CD4-positive, alpha-beta memory T cell (primary cell): ENCODE measurements at regions not wholly inside any gene's neighbourhood (a gene's known extent, or its start where the extent isn't known, plus 50 kb on each side); places are given as distances from the start of the nearest gene placed in this dataset.

Source experiments
- CTCF ChIA-PET: fragments of 350-600 bp; sonication (Branson Sonifier 250); formaldehyde crosslinking; loops from one replicate; lab custom pipeline; 2021; ENCODE audit warnings: inconsistent platforms; ENCODE audit not compliant: partially characterized antibody; lab: Charles Lee
- POLR2A ChIA-PET: fragments of 350-600 bp; sonication (Branson Sonifier 250); formaldehyde crosslinking; loops from one replicate; lab custom pipeline; 2021; ENCODE audit not compliant: partially characterized antibody; lab: Charles Lee
- DNase-seq, 5 donors: peaks; one replicate each; pipeline versions ENCODE4 v3.0.0 to v3.0.0-alpha.2; 2020 to 2022; ENCODE audit warnings: mixed read lengths in 1 of 5
- H3K27ac ChIP-seq: one replicate; pipeline ENCODE4 v1.7.0; 2013; ENCODE audit warnings: low read depth, low read length
- H3K27me3 ChIP-seq: 2 replicates; pipeline ENCODE4 v1.7.0; 2013; ENCODE audit warnings: mild to moderate bottlenecking, low read length, moderate library complexity; ENCODE audit not compliant: insufficient read depth
- H3K36me3 ChIP-seq: 2 replicates; pipeline ENCODE4 v1.7.0; 2013; ENCODE audit warnings: mild to moderate bottlenecking, low read length, moderate library complexity; ENCODE audit not compliant: insufficient read depth
- H3K4me1 ChIP-seq: 2 replicates; pipeline ENCODE4 v1.7.0; 2013; ENCODE audit warnings: mild to moderate bottlenecking, low read length, moderate library complexity; ENCODE audit not compliant: insufficient read depth
- H3K4me3 ChIP-seq, 2 donors: one replicate each; pipeline ENCODE4 v1.7.0; 2013; ENCODE audit warnings: low read length in 2 of 2, mild to moderate bottlenecking in 1 of 2
- H3K9me3 ChIP-seq, 2 donors: one replicate each; pipeline ENCODE4 v1.7.0; 2013; ENCODE audit warnings: low read length in 2 of 2, control low read depth in 1 of 2; ENCODE audit not compliant: control insufficient read depth in 1 of 2
- H3K27ac Mint-ChIP-seq, 7 donors: one replicate each; pipeline ENCODE4 v1.8.0; 2020 to 2021; ENCODE audit warnings: mixed read lengths in 7 of 7, mild to moderate bottlenecking in 6 of 7, inconsistent platforms in 3 of 7, moderate library complexity in 3 of 7
- H3K27me3 Mint-ChIP-seq, 2 donors: one replicate each; pipeline ENCODE4 v1.8.0; 2020 to 2021; ENCODE audit warnings: mixed read lengths in 2 of 2
- H3K36me3 Mint-ChIP-seq, 2 donors: one replicate each; pipeline ENCODE4 v1.8.0; 2020 to 2021; ENCODE audit warnings: mixed read lengths in 2 of 2, inconsistent platforms in 1 of 2, mild to moderate bottlenecking in 1 of 2
- H3K4me1 Mint-ChIP-seq, 4 donors: one replicate each; pipeline ENCODE4 v1.8.0; 2020 to 2021; ENCODE audit warnings: mixed read lengths in 4 of 4, mild to moderate bottlenecking in 1 of 4
- H3K4me3 Mint-ChIP-seq, 8 donors: one replicate each; pipeline ENCODE4 v1.8.0; 2020 to 2021; ENCODE audit warnings: mixed read lengths in 8 of 8, mild to moderate bottlenecking in 7 of 8, moderate library complexity in 6 of 8, inconsistent platforms in 3 of 8
- H3K9me3 Mint-ChIP-seq, 8 donors: one replicate each; pipeline ENCODE4 v1.8.0; 2020 to 2021; ENCODE audit warnings: mixed read lengths in 8 of 8, mild to moderate bottlenecking in 5 of 8, inconsistent platforms in 3 of 8, moderate library complexity in 1 of 8
- intact Hi-C: fragments of 100-400 bp; cut with micrococcal nuclease; formaldehyde crosslinking; loops from one replicate; pipeline ENCODE4 v1.15.1; 2023

DNA sequence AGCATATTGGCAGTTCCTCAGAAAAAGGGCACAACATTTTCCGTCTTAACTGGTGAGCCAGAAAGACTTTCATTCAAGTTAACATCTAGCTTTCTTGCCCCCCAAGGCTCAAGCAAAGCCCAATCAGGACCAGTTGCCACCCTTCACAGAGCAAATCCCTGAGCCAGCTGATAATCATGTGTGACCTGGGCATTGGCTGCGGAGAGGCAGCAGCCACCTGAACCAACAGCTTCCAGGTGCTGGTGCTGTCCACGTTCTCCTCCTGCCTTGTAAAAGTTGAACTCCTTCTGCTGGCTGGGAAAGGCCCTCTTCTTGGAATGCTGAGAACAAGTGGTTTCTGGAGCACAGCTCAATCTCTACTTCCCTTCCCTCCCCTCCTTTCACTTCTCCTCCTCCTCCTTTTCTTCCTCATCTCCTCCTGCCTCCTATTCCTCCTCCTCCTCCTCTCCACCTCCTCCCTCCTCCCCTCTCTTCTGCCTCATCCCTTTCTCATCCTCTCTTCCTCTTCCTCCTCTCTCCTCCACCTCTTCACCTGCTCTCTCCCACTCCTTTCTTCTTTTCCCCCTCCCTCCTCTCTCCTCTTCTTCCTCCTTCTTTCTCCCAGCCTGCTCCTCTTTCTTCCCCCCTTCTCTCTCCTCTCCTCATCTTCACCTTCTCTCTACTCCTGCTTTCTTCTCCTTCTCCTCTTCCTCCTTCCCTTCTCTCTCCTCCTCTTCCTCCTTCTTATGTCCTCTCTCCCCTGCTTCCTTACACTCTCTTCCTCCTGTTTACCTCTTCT is 140.6 kb downstream of the JCAD start:
- Mint-ChIP-seq H3K4me1 (no peaks in the 10 kb centered on the region), H3K36me3 (no peaks in the 10 kb centered on the region), H3K27me3 (peaks cover 20% of the 10 kb centered on the region in 2 donors), H3K4me3 (no peak overlapping the region), H3K27ac (no peak overlapping the region), H3K9me3 (no peaks in the 10 kb centered on the region)
- Histone ChIP-seq H3K27ac (no peak overlapping the region), H3K36me3 (no peaks in the 10 kb centered on the region), H3K9me3 (no peaks in the 10 kb centered on the region), H3K4me3 (no peak overlapping the region), H3K27me3 (no peaks in the 10 kb centered on the region), H3K4me1 (no peaks in the 10 kb centered on the region)
- ChIA-PET CTCF (no interaction called here), POLR2A (no interaction called here)
- intact Hi-C loops, result no loop called here
- no peak for DNase-seq

DNA sequence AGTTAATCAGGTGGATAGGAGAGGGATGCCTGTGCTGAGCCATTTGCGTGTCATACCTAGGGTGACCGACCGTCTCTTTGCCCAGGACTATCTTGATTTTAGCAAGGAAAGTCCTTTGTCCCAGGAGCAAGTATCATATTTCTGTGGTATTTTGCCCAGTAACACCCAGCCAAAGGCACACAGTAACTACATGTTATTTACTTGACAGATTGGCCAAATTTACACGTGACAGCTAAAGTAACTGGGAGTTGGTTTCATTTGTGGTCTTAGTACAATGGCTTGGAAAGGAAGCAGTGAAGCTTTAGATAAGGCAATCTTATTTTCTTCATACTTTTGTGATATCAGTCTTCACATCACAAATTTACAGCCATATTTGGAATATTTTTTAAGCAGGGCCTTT is 142.1 kb downstream of the JCAD start:
- no peak overlapping the region for H3K27ac ChIP-seq
- H3K4me1 ChIP-seq, result no peaks in the 10 kb centered on the region
- no peaks in the 10 kb centered on the region for H3K4me1 Mint-ChIP-seq
- H3K4me3 Mint-ChIP-seq, result no peak overlapping the region
- DNase-seq, result no peak
- H3K27me3 ChIP-seq, result no peaks in the 10 kb centered on the region
- peaks cover 12 to 18% of the 10 kb centered on the region in 2 donors for H3K27me3 Mint-ChIP-seq
- H3K4me3 ChIP-seq, result no peak overlapping the region
- H3K9me3 Mint-ChIP-seq, result no peaks in the 10 kb centered on the region
- H3K36me3 ChIP-seq, result no peaks in the 10 kb centered on the region
- no peaks in the 10 kb centered on the region for H3K9me3 ChIP-seq
- ChIA-PET CTCF (no interaction called here), POLR2A (no interaction called here)
- H3K36me3 Mint-ChIP-seq, result no peaks in the 10 kb centered on the region
- H3K27ac Mint-ChIP-seq, result no peak overlapping the region
- intact Hi-C loops, result no loop called here

DNA sequence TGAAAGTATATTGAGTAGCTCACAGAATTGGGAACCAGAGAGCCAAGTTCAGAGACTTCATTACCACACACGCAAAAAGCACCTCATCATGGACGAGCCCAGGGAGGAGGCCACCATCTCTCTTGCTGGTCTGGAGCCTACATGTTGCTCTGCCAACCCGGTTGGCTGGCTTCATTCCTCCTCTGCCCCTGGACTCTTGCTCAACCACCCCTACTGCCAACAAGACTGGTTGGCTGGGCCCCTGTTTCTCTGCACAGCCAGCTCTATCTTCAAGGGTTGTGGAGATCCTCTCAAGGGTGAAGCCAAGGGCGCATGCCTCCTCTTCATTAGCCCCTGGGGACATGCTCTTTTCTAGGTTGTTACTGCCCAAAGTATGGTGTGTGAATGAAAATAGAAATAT is 142.7 kb downstream of the JCAD start:
- ChIA-PET POLR2A (no interaction called here), CTCF (no interaction called here)
- intact Hi-C loops, result no loop called here
- Mint-ChIP-seq H3K27ac (peak overlapping the region in 1 of 7 donors; percentile 61), H3K9me3 (no peaks in the 10 kb centered on the region), H3K4me1 (no peaks in the 10 kb centered on the region), H3K4me3 (no peak overlapping the region), H3K27me3 (peaks cover 12 to 16% of the 10 kb centered on the region in 2 donors), H3K36me3 (no peaks in the 10 kb centered on the region)
- H3K27ac ChIP-seq, result no peak overlapping the region
- no peaks in the 10 kb centered on the region for H3K36me3 ChIP-seq
- H3K27me3 ChIP-seq, result no peaks in the 10 kb centered on the region
- H3K9me3 ChIP-seq, result no peaks in the 10 kb centered on the region
- no peak for DNase-seq
- no peaks in the 10 kb centered on the region for H3K4me1 ChIP-seq
- no peak overlapping the region for H3K4me3 ChIP-seq

DNA sequence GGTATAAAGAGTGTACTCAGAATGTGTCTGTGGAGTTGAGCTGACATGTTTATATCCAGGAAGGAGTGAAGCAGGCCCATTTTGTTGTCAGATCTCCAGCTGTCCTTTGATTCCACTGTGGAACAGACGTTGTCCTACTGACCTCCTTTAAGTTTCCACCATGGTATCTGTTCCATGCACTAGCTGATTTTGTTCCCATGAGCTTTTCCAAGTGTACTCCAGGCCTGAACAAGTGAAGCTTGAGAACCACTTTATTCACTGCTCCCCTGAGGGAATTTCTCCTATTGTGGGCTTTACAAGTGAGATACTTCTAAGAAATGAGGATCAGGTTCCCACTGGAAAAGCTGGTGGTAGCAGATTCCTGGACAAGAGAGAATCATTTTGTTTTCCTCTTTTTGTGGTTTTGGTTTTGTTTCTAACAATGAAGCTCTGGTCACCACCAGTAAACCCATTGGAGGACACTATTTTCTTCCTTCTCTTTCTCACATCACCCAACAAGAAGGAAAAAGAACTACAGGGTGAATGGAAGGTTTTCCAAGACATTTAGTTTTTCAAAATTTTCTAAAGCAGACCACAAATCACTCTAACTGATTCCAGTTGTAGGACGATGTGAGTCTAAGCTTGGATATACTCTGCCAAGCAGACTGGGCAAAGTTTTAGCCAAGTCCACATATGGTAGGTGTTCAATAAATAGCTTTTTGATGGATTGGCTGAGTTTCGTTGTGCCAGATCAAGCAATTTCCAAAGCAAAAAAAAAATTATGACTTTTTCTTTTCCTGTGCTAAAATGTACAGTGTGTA is 144.2 kb downstream of the JCAD start:
- H3K9me3 Mint-ChIP-seq, result peaks cover 0 to 2% (median 0%) of the 10 kb centered on the region in 8 donors
- H3K4me1 ChIP-seq, result no peaks in the 10 kb centered on the region
- H3K27me3 Mint-ChIP-seq, result peaks cover 11 to 18% of the 10 kb centered on the region in 2 donors
- H3K4me1 Mint-ChIP-seq, result no peaks in the 10 kb centered on the region
- ChIA-PET CTCF (no interaction called here), POLR2A (no interaction called here)
- no peaks in the 10 kb centered on the region for H3K36me3 ChIP-seq
- H3K27me3 ChIP-seq, result no peaks in the 10 kb centered on the region
- H3K27ac ChIP-seq, result no peak overlapping the region
- no peaks in the 10 kb centered on the region for H3K36me3 Mint-ChIP-seq
- H3K27ac Mint-ChIP-seq, result no peak overlapping the region
- intact Hi-C loops, result no loop called here
- H3K4me3 Mint-ChIP-seq, result no peak overlapping the region
- DNase-seq, result no peak
- no peaks in the 10 kb centered on the region for H3K9me3 ChIP-seq
- H3K4me3 ChIP-seq, result no peak overlapping the region

DNA sequence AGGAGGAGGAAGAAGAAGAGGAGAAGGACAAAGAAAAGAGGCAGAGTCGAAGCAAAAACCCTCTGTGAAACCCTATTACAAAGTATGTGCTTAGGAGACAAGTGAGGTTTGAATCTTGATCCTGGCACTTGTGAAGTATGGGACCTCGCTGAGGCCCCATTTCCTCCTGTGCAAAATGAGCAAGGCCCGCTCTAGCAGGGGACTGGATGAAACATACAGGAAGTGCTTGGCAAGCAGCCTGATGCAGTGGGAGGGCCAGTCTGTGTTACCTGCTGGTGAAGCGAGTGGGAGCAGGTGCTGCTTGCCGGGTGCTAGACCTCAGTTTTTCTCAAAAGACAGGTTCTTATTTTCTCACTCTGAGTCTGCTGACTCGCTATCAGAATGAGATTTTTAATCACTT is 150.4 kb downstream of the JCAD start:
- H3K4me3 Mint-ChIP-seq, result no peak overlapping the region

DNA sequence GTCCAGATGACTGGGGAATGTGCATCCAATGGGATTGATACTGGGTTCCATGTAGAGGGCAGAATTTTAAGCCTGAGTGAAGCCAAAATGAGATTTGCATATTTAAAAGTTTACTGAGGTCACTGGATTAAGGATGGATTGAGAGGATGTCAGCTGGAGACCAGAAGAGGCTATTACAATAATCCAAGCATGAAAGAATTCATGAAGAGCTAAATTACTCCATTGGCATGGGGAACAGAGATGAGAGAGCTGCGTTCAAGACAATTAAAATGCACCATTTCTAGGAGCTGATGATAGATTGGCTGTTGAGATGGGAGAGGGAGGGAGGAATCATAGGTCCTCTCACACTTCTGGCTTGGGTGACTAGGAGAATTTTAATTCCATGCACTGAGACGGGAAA is 158.5 kb downstream of the JCAD start:
- Histone ChIP-seq H3K36me3 (no peaks in the 10 kb centered on the region), H3K4me3 (no peak overlapping the region), H3K4me1 (no peaks in the 10 kb centered on the region), H3K27ac (no peak overlapping the region), H3K9me3 (no peaks in the 10 kb centered on the region), H3K27me3 (peaks cover 5% of the 10 kb centered on the region)
- no peak overlapping the region for H3K27ac Mint-ChIP-seq
- intact Hi-C loops, result no loop called here
- H3K36me3 Mint-ChIP-seq, result no peaks in the 10 kb centered on the region
- H3K4me1 Mint-ChIP-seq, result no peaks in the 10 kb centered on the region
- peaks cover 5 to 26% of the 10 kb centered on the region in 2 donors for H3K27me3 Mint-ChIP-seq
- ChIA-PET POLR2A (no interaction called here), CTCF (no interaction called here)
- peaks cover 0 to 2% (median 0%) of the 10 kb centered on the region in 8 donors for H3K9me3 Mint-ChIP-seq
- no peak overlapping the region for H3K4me3 Mint-ChIP-seq
- no peak for DNase-seq

More for the DNA sequence above, 150.4 kb downstream of the JCAD start:
- Histone ChIP-seq H3K9me3 (no peaks in the 10 kb centered on the region), H3K4me1 (no peaks in the 10 kb centered on the region), H3K4me3 (no peak overlapping the region), H3K27me3 (no peaks in the 10 kb centered on the region), H3K36me3 (no peaks in the 10 kb centered on the region), H3K27ac (no peak overlapping the region)
- H3K36me3 Mint-ChIP-seq, result no peaks in the 10 kb centered on the region
- no peak overlapping the region for H3K27ac Mint-ChIP-seq
- POLR2A ChIA-PET, result interaction anchor here (0.7 kb wide), 1 partner anchor 9 kb away, joined by 3 read pairs; no protein-coding TSS in a partner anchor
- CTCF ChIA-PET, result no interaction called here
- H3K9me3 Mint-ChIP-seq, result peaks cover 0 to 4% (median 0%) of the 10 kb centered on the region in 8 donors
- peaks cover 14 to 23% of the 10 kb centered on the region in 2 donors for H3K27me3 Mint-ChIP-seq
- DNase-seq, result peak in 1 of 5 donors; percentile 2
- intact Hi-C loops, result no loop called here
- peaks cover 0 to 7% (median 2%) of the 10 kb centered on the region in 4 donors for H3K4me1 Mint-ChIP-seq

DNA sequence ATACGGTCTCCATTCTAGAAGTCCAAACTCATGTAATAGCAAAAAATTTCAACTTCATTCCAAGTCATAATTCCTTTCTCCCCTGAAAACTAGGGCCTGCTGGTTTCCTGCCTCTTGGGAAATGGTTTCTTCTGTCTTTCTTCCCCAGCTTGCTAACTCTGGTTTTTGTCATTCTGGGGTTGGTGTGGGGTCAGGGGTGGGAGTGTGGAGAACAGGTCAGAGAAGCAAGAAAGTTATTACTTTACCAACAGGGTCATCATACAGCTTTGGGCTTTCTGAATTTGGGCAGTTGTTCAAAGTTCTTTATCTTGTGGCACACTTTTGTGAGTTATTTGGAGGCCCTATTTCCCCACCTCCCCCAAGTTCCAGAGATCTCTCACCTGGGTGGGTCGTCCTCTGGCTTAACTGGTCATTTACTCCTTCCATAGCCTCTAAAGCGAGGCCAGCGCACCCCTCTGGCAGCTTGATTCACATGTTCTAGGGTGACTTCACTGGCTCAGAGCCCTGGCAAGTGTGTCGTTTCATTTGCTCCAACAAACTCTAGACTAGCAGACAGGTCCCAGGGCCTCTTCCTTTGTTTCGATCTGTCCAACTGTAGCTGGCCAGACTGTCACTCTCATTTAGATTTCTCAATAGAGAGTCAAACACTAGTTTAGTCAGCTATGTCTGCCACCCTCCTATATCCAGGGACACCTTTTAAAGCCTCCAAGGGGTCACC is 161.2 kb downstream of the JCAD start:
- no peak for DNase-seq

More for the DNA sequence above, 161.2 kb downstream of the JCAD start:
- Mint-ChIP-seq H3K27me3 (peaks cover 5 to 21% of the 10 kb centered on the region in 2 donors), H3K4me1 (no peaks in the 10 kb centered on the region), H3K9me3 (peaks cover 0 to 2% (median 0%) of the 10 kb centered on the region in 8 donors), H3K36me3 (no peaks in the 10 kb centered on the region), H3K27ac (no peak overlapping the region), H3K4me3 (no peak overlapping the region)
- POLR2A ChIA-PET, result no interaction called here
- Histone ChIP-seq H3K27ac (no peak overlapping the region), H3K27me3 (peaks cover 5% of the 10 kb centered on the region), H3K4me1 (no peaks in the 10 kb centered on the region), H3K9me3 (no peaks in the 10 kb centered on the region), H3K4me3 (no peak overlapping the region), H3K36me3 (no peaks in the 10 kb centered on the region)
- CTCF ChIA-PET, result no interaction called here
- intact Hi-C loops, result no loop called here
